ENCODE measurements at regions not wholly inside any gene's neighbourhood (a gene's known extent, or its start where the extent isn't known, plus 50 kb on each side); places are given as distances from the start of the nearest gene placed in this dataset.

- Mint-ChIP-seq H3K36me3 (ENCODE audit: low read depth) (no peaks in the 10 kb centered on the region), H3K27ac (no peak overlapping the region), H3K9me3 (no peaks in the 10 kb centered on the region), H3K4me3 (no peak overlapping the region), H3K4me1 (ENCODE audit: low read depth) (no peaks in the 10 kb centered on the region), H3K27me3 (no peaks in the 10 kb centered on the region)
- TF ChIP-seq CTCF (IDR thresholded peaks at IDR 0.05), result no peak
- ATAC-seq (no peak), DNase-seq (no peak)
- intact Hi-C loops (cut with micrococcal nuclease), result no loop called here
- POLR2A ChIA-PET, result no interaction called here
- CTCF ChIA-PET, result no interaction called here
Observed at GRCh38 chr5:57703721-57704120, 221.1 kb upstream of the ACTBL2 start.

GRCh38 chr5:57700484-57700883 lies 217.9 kb upstream of the ACTBL2 start:
- DNase-seq (no peak), ATAC-seq (no peak)
- no peak overlapping the region for H3K27ac Mint-ChIP-seq
- no peaks in the 10 kb centered on the region for H3K36me3 Mint-ChIP-seq (ENCODE audit: low read depth)
- no peaks in the 10 kb centered on the region for H3K9me3 Mint-ChIP-seq
- H3K4me1 Mint-ChIP-seq (ENCODE audit: low read depth), result no peaks in the 10 kb centered on the region
- CTCF ChIA-PET, result no interaction called here
- no peaks in the 10 kb centered on the region for H3K27me3 Mint-ChIP-seq
- intact Hi-C loops (cut with micrococcal nuclease), result no loop called here
- TF ChIP-seq CTCF (IDR thresholded peaks at IDR 0.05), result no peak
- no peak overlapping the region for H3K4me3 Mint-ChIP-seq
- POLR2A ChIA-PET, result no interaction called here

DNA sequence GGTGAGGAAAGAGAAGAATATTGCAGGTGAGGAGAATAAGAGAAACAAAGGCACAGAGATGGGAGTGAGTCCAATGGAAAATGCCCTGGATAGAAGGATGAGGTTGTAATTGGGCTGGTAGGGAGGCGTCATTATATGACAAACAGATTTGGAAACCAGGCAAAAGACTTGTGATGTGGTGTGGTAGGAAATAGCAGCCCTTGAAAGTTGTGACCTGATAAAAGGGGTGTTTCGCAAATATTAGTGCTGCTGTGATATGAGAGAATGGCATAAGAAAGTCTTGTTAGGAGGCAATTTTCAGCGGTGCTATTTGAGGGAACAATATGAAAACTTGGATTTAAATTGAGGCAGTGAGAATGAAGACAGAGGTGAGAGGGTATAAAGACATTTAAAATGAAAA lies 217.5 kb upstream of the ACTBL2 start:
- no peak overlapping the region for H3K4me3 Mint-ChIP-seq
- no peaks in the 10 kb centered on the region for H3K9me3 Mint-ChIP-seq
- ATAC-seq (no peak), DNase-seq (no peak)
- H3K27ac Mint-ChIP-seq, result no peak overlapping the region
- intact Hi-C loops (cut with micrococcal nuclease), result no loop called here
- ChIA-PET CTCF (no interaction called here), POLR2A (no interaction called here)
- no peaks in the 10 kb centered on the region for H3K4me1 Mint-ChIP-seq (ENCODE audit: low read depth)
- TF ChIP-seq CTCF (IDR thresholded peaks at IDR 0.05), result no peak
- no peaks in the 10 kb centered on the region for H3K36me3 Mint-ChIP-seq (ENCODE audit: low read depth)
- no peaks in the 10 kb centered on the region for H3K27me3 Mint-ChIP-seq

DNA sequence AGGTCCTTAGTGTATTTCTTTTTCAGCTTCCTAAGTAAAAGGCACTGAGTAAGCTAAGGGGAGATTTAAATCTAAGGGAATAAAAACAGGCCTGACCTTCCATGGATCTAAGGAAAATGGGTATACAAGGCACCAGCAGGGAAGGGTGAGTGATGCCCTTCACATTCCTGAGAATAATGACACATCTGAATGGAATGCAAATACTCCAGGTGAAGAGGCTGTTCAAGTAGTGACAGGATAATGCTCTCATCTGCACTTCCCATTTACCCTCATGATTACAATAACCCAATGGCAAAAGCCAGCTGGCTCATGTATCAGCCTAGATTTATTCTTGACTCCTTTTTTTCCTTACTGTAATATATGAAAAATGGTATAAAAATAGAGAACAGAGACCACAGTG lies 216.2 kb upstream of the ACTBL2 start:
- Mint-ChIP-seq H3K9me3 (no peaks in the 10 kb centered on the region), H3K27ac (no peak overlapping the region)

GRCh38 chr5:57698086-57698485 lies 215.5 kb upstream of the ACTBL2 start:
- ATAC-seq (no peak), DNase-seq (no peak)
- ChIA-PET CTCF (no interaction called here), POLR2A (no interaction called here)
- no peak for TF ChIP-seq CTCF (IDR thresholded peaks at IDR 0.05)
- intact Hi-C loops (cut with micrococcal nuclease), result no loop called here
- Mint-ChIP-seq H3K4me1 (ENCODE audit: low read depth) (peaks cover 2% of the 10 kb centered on the region), H3K27me3 (no peaks in the 10 kb centered on the region), H3K27ac (no peak overlapping the region), H3K4me3 (no peak overlapping the region), H3K36me3 (ENCODE audit: low read depth) (no peaks in the 10 kb centered on the region), H3K9me3 (no peaks in the 10 kb centered on the region)

More for the DNA sequence above, 216.2 kb upstream of the ACTBL2 start:
- ATAC-seq, result no peak
- no peaks in the 10 kb centered on the region for H3K27me3 Mint-ChIP-seq
- no peaks in the 10 kb centered on the region for H3K36me3 Mint-ChIP-seq (ENCODE audit: low read depth)
- DNase-seq, result no peak
- CTCF ChIA-PET, result no interaction called here
- no peak overlapping the region for H3K4me3 Mint-ChIP-seq
- POLR2A ChIA-PET, result no interaction called here
- no peaks in the 10 kb centered on the region for H3K4me1 Mint-ChIP-seq (ENCODE audit: low read depth)
- TF ChIP-seq CTCF (IDR thresholded peaks at IDR 0.05), result no peak
- intact Hi-C loops (cut with micrococcal nuclease), result no loop called here
